Stomach (tissue), 8 donors: ENCODE measurements at regions not wholly inside any gene's neighbourhood (a gene's known extent, or its start where the extent isn't known, plus 50 kb on each side); places are given as distances from the start of the nearest gene placed in this dataset.
A peak's percentile ranks its signal among the peaks of the same experiment; 100 is the strongest.

ENCODE experiments used
- DNase-seq, 2 donors: peaks; one replicate each; pipeline versions ENCODE4 v3.0.0 to v3.0.0-alpha.2; 2013 to 2019
- H3K27ac ChIP-seq, 5 donors: fragments of 200-600 bp in 4 of 5; sonication (generic) in 4 of 5; one replicate each; pipeline ENCODE4 v1.5.1; 2013 to 2019; ENCODE audit warnings: mild to moderate bottlenecking in 1 of 5, moderate library complexity in 1 of 5
- H3K27me3 ChIP-seq, 3 donors: fragments of 200-600 bp; sonication (generic); one replicate each; pipeline ENCODE4 v1.5.1; 2017 to 2019; ENCODE audit warnings: mixed run types in 1 of 3
- H3K36me3 ChIP-seq, 4 donors: fragments of 200-600 bp; sonication (generic); 1 replicate in 3 of 4; 2 replicates in 1 of 4; pipeline ENCODE4 v1.5.1; 2016 to 2019
- H3K4me1 ChIP-seq, 4 donors: fragments of 200-600 bp; sonication (generic); one replicate each; pipeline ENCODE4 v1.5.1; 2016 to 2019
- H3K4me3 ChIP-seq, 4 donors: fragments of 200-600 bp; sonication (generic) in 3 of 4; one replicate each; pipeline ENCODE4 v1.5.1; 2016 to 2019; ENCODE audit warnings: mild to moderate bottlenecking in 1 of 4
- H3K9me3 ChIP-seq, 4 donors: fragments of 200-600 bp; sonication (generic); one replicate each; pipeline ENCODE4 v1.5.1; 2016 to 2019
- EP300 ChIP-seq: sonication (generic); formaldehyde crosslinking; IDR thresholded peaks from one replicate; pipeline ENCODE4 v1.6.1; 2017; ENCODE audit warnings: antibody characterized with exemption
- POLR2A ChIP-seq, 4 donors: fragments of 450-650 bp; IDR thresholded peaks; one replicate each; pipeline ENCODE4 v1.6.1; 2016; ENCODE audit warnings: antibody characterized with exemption in 4 of 4, control low read depth in 2 of 4, mild to moderate bottlenecking in 1 of 4, moderate library complexity in 1 of 4
- POLR2AphosphoS5 ChIP-seq, 3 donors: sonication (generic); formaldehyde crosslinking; IDR thresholded peaks; one replicate each; pipeline ENCODE4 v1.6.1; 2016; ENCODE audit warnings: antibody characterized with exemption in 3 of 3
- WGBS, 5 donors: extraction: QIAGEN DNeasy Blood & Tissue Kit in 3 of 5; methylation state at CpG; one replicate each; pipeline versions ENCODE4 v1.1.5 to v1.1.7; 2013 to 2018; 5-methylcytosine and 5-hydroxymethylcytosine counted together
- intact Hi-C: fragments of 100-400 bp; cut with DNase I; formaldehyde crosslinking; loops from one replicate; pipeline ENCODE4 v1.15.1; 2023; ENCODE audit warnings: low total_unique reads
- TF ChIP-seq, protein P1 (sequence below), 7 experiments: fragments of 450-650 bp in 4 of 7; fragments of 200-600 bp in 3 of 7; sonication (generic) in 3 of 7; IDR thresholded peaks; one replicate each; pipeline ENCODE4 v1.5.1; 2016 to 2019; ENCODE audit warnings: antibody characterized with exemption in 7 of 7, control low read depth in 2 of 7, mild to moderate bottlenecking in 1 of 7
- donor health status: healthy with polysubstance abuse.
- donor health status: Bipolar disorder and iron deficiency.
- donor health status: healthy.

DNA sequence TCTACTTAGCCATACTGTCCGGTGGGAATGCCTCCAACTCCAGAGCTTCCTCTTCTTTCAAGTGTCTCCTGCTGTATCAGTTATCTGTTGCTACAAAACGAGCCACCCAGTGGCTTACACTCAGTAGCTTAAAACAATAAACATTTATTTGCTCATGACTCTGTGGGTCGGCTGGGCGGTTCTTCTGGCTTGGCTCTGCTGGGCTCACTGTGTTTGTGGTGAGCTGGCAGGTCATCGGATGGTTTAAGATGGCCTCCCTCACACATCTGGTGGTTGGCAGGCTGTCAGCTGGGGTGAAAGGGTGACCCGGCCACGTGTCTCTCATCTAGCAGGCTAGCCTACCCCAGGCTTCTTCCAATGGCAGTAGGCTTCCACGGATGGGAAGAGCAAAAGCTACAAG is 122.4 kb upstream of the SLC1A4 start:
- Histone ChIP-seq H3K9me3 (no peaks in the 10 kb centered on the region), H3K36me3 (no peaks in the 10 kb centered on the region), H3K27me3 (peaks cover 0 to 7% (median 0%) of the 10 kb centered on the region in 3 donors), H3K4me3 (no peak overlapping the region), H3K27ac (no peak overlapping the region), H3K4me1 (peaks cover 9 to 24% (median 18%) of the 10 kb centered on the region in 4 donors)
- TF ChIP-seq POLR2AphosphoS5 (IDR thresholded peaks at IDR 0.05) (no peak), EP300 (no peak), POLR2A (IDR thresholded peaks at IDR 0.05) (no peak)
- TF ChIP-seq, protein P1, sequence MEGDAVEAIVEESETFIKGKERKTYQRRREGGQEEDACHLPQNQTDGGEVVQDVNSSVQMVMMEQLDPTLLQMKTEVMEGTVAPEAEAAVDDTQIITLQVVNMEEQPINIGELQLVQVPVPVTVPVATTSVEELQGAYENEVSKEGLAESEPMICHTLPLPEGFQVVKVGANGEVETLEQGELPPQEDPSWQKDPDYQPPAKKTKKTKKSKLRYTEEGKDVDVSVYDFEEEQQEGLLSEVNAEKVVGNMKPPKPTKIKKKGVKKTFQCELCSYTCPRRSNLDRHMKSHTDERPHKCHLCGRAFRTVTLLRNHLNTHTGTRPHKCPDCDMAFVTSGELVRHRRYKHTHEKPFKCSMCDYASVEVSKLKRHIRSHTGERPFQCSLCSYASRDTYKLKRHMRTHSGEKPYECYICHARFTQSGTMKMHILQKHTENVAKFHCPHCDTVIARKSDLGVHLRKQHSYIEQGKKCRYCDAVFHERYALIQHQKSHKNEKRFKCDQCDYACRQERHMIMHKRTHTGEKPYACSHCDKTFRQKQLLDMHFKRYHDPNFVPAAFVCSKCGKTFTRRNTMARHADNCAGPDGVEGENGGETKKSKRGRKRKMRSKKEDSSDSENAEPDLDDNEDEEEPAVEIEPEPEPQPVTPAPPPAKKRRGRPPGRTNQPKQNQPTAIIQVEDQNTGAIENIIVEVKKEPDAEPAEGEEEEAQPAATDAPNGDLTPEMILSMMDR (IDR thresholded peaks at IDR 0.05) = no peak
- 22 to 46% (median 31%) methylated on average over 8 of the region's 8 CpGs for WGBS, 5 donors
- peak in 1 of 2 donors; percentile 48 for DNase-seq
- intact Hi-C loops = loop anchor here (10.0 kb wide), 2 partner anchors 92 to 262 kb away; no protein-coding TSS in a partner anchor

DNA sequence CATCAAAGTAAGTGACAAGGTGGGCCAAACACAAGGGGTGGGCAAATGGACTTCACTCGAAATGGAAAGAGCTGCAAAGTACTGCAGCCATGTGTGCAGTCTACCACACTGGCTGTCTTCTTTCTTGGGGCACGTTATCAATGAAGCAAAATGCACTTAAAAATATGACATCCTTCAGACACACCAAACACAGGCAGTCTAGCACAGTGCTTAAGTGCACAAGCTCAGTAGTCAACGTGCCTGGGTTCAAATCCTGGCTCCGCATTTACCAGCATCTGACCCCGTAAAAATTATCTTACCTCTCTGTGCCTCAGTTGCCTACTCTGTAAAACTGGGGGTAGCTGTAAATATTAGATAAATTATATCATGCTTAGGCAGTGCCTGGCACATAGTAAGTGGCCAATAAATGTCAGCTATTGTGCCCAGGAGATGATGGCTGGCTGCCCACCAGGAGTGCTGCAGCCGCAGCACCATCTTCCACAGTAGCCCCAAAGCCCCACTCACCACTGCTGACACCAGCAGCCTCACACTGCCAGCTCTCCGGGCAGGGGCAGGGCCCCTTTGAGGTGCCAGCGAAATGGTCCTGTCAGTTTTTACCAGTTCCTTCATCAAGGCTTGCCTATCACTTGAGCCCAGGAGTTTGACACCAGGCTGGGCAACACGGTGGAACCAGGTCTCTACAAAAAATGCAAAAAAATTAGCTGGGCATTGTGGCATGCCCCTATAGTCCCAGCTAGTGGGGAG is 121.8 kb upstream of the SLC1A4 start:
- intact Hi-C loops = loop anchor here (10.0 kb wide), 2 partner anchors 93 to 263 kb away; no protein-coding TSS in a partner anchor
- H3K4me3 ChIP-seq = no peak overlapping the region
- DNase-seq = peak in 1 of 2 donors; percentile 16
- H3K9me3 ChIP-seq = no peaks in the 10 kb centered on the region
- WGBS, 5 donors = 83 to 87% (median 85%) methylated on average over 9 of the region's 9 CpGs
- H3K27me3 ChIP-seq = peaks cover 0 to 7% (median 0%) of the 10 kb centered on the region in 3 donors
- TF ChIP-seq, protein P1 (IDR thresholded peaks at IDR 0.05) = no peak
- TF ChIP-seq EP300 (no peak), POLR2A (IDR thresholded peaks at IDR 0.05) (no peak), POLR2AphosphoS5 (IDR thresholded peaks at IDR 0.05) (no peak)
- H3K36me3 ChIP-seq = no peaks in the 10 kb centered on the region
- no peak overlapping the region for H3K27ac ChIP-seq
- peaks cover 9 to 24% (median 18%) of the 10 kb centered on the region in 4 donors for H3K4me1 ChIP-seq

DNA sequence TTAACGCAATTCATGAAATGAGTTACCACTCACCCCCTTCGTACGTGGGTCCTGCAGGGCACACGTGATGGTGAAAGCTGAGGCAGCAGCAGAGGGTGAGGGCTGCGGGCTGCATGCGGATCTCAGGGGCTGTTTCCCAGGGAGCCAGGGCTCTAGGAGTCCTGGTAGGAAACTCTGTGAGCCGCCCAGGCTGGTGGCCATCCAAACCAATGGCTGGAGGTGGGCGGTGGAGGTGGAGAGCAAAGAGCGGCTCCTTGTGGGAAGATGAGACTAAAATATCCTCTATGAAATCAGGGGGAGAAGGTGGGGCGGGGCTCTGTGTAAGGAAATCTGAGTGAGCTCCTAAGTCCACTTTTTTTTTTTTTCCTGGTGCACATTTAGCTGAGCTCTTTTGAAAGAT is 120.1 kb upstream of the SLC1A4 start:
- H3K9me3 ChIP-seq = no peaks in the 10 kb centered on the region
- peaks cover 9 to 33% (median 25%) of the 10 kb centered on the region in 4 donors for H3K4me1 ChIP-seq
- TF ChIP-seq POLR2AphosphoS5 (IDR thresholded peaks at IDR 0.05) (no peak), POLR2A (IDR thresholded peaks at IDR 0.05) (no peak), EP300 (no peak)
- TF ChIP-seq, protein P1 (IDR thresholded peaks at IDR 0.05) = no peak
- H3K27me3 ChIP-seq = peaks cover 0 to 7% (median 0%) of the 10 kb centered on the region in 3 donors
- intact Hi-C loops = loop anchor here (10.0 kb wide), 2 partner anchors 94 to 264 kb away; no protein-coding TSS in a partner anchor
- peak in 1 of 2 donors; percentile 22 for DNase-seq
- no peak overlapping the region for H3K27ac ChIP-seq
- 83 to 89% (median 86%) methylated on average over 10 of the region's 10 CpGs for WGBS, 5 donors
- no peak overlapping the region for H3K4me3 ChIP-seq
- no peaks in the 10 kb centered on the region for H3K36me3 ChIP-seq

DNA sequence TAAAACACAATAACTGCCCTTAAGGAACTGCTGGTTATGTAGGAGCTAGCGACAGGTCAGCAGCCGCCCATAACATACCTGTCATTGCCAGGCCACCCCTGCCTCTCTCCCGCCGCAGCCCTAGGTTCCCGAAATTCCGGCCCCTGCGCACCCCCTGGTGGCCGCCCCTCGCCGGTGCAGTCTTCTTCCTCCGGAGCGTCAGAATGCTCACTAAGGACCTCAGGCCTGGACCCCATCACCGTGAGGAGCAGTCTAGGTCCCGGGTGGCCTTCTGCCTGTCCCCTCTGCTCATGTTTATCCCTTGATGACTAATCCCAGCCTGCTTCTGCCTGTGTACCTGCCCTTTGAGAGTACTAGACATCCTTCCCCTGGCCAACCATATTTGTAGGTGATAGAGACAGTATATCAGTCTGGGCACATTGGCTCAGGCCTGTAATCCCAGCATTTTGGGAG is 115.7 kb upstream of the SLC1A4 start:
- DNase-seq = peak; percentile 87 to 88
- Histone ChIP-seq H3K9me3 (no peaks in the 10 kb centered on the region), H3K4me3 (peak overlapping the region in 2 of 4 donors; percentile 25), H3K27me3 (no peaks in the 10 kb centered on the region), H3K27ac (no peak overlapping the region), H3K4me1 (peaks cover 0 to 19% (median 14%) of the 10 kb centered on the region in 4 donors), H3K36me3 (no peaks in the 10 kb centered on the region)
- WGBS, 5 donors = 1 to 2% (median 1%) methylated on average over 14 of the region's 14 CpGs
- intact Hi-C loops = loop anchor here (5.0 kb wide), 1 partner anchor 291 kb away; no protein-coding TSS in a partner anchor
- no peak for TF ChIP-seq POLR2A (IDR thresholded peaks at IDR 0.05)
- TF ChIP-seq, protein P1 (IDR thresholded peaks at IDR 0.05) = peak in 5 of 7 experiments; percentile 76 to 99 (median 95)
